Right lobe of liver (tissue), 4 donors: ENCODE measurements at regions not wholly inside any gene's neighbourhood (a gene's known extent, or its start where the extent isn't known, plus 50 kb on each side); places are given as distances from the start of the nearest gene placed in this dataset.

Source experiments
- CTCF ChIP-seq, 4 donors: fragments of 200-600 bp in 3 of 4; fragments of 450-650 bp in 1 of 4; IDR thresholded peaks; one replicate each; pipeline versions ENCODE4 v1.5.1 to v1.8.0; 2016 to 2022; ENCODE audit warnings: antibody characterized with exemption in 4 of 4, mild to moderate bottlenecking in 2 of 4
- POLR2A ChIP-seq: fragments of 450-650 bp; IDR thresholded peaks from one replicate; pipeline ENCODE4 v1.6.1; 2017; ENCODE audit warnings: antibody characterized with exemption, mild to moderate bottlenecking
- donor health status: DM: no; HTN: no; CAD: no.
- donor health status: DM: no; HTN: no; CAD: no.
- donor health status: DM: no; HTN: yes; CAD: no.

- TF ChIP-seq POLR2A = no peak
- no peak for TF ChIP-seq CTCF (IDR thresholded peaks at IDR 0.05)
Measured at GRCh38 chr7:82676777-82677463, 233.3 kb upstream of the CACNA2D1 start.
